ENCODE measurements at regions not wholly inside any gene's neighbourhood (a gene's known extent, or its start where the extent isn't known, plus 50 kb on each side); places are given as distances from the start of the nearest gene placed in this dataset.
"Not testable (repeated sequence)": the region's sequence is repeated elsewhere in the genome, so short reads cannot be mapped to it uniquely, and the experiment has no call there.

GRCh38 chr2:122795763-122796162 lies 1040.3 kb downstream of the TSN start:
- DNase-seq (ENCODE audit: low read depth) = no peak

GRCh38 chr2:122799391-122799790 lies 1043.9 kb downstream of the TSN start:
- DNase-seq (ENCODE audit: low read depth) = no peak

DNA sequence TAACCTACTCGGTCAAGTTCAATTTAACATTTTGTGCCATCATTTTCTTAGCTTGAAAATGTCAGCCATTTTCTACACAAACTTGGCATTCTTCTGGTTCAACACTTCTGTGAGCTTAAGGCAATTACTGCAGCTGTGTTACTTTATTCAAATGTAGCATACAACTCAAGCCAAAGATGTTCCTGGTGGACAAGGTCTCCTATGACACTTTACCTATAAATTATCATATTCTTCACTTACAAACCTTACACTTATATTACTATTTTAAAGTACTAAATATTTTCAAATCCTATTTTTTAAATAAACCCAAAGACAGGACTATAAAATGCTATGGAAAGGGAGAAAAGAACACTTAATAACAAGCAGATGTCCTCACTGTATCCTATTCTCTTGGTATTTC lies 1045.3 kb downstream of the TSN start:
- no peak for DNase-seq (ENCODE audit: low read depth)

DNA sequence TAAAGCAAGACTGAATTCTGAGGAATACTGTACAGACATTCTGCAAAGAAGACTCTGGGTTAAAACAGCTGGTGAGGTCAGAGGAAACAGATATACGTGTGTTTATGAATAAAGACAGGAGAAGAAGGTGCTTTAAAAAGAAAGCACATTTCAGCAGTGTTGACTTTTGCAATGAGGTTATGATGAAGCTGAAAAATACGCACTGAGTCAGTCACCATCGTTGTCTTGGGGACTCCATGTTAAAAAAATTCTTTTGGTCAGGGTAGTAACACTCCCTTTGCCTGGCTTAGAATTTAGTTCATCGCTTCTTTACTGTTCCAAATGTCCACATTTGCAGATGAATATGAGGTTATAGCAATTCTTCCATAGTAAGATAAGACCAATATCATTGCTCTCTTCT lies 1049.0 kb downstream of the TSN start:
- no peak for DNase-seq (ENCODE audit: low read depth)

DNA sequence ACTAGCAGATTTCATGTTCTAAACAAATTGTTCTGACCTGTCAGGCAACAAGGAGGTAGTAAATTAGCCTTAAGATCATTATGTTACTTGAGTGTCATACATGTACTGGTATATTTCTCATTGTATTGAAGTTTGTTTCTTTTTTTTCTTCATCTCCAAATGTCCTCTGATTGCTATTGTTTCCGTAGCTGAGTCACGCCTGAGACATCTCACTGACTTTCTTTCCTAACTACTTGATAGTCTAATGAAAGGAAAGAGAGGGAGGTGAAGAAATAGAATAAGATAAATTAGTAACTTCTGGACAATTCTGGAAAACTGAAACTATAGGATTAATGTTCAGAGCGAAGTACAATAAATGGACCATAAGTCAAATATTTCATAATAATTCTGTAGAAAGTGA lies 1049.9 kb downstream of the TSN start:
- DNase-seq (ENCODE audit: low read depth) = no peak

DNA sequence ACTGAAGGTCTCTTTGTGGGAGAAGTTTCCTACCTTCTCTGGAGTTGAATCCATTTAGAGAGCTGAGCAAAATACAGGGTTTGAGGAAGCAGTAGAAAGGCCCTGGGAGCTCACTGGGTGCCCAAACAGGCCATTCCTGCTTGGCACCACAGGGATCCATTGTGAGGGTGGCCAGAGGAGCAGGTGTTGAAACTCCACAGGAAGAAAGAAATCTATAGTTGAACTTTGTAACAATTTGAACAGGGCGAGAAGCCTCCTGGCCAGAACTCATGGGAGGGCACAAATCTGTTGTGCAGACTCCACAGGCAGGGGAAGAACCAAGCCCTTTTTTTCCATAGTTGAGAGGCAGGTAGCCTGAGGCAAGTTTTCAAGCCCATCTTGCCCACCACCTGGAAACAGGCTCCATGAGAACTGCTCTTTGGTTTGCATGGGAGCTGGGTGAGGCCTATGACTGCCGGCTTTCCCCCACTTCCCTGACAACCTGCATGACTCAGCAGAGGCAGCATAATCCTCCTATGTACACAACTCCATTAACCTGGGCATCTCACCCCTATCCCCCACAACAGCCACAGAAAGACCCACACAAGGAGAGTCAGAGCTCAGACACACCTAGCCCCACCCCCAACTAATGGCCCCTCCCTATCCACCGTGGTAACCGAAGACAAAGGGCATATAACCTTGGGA lies 1053.0 kb downstream of the TSN start:
- DNase-seq (ENCODE audit: low read depth) = no peak

- not testable (repeated sequence) for DNase-seq (ENCODE audit: low read depth)
These were observed 1056.8 kb downstream of the TSN start for GRCh38 chr2:122812214-122812613.

- no peak for DNase-seq (ENCODE audit: low read depth)
These were observed 1059.7 kb downstream of the TSN start for GRCh38 chr2:122815120-122815519.

- no peak for DNase-seq (ENCODE audit: low read depth)
These were observed 1061.4 kb downstream of the TSN start for GRCh38 chr2:122816803-122817202.

DNA sequence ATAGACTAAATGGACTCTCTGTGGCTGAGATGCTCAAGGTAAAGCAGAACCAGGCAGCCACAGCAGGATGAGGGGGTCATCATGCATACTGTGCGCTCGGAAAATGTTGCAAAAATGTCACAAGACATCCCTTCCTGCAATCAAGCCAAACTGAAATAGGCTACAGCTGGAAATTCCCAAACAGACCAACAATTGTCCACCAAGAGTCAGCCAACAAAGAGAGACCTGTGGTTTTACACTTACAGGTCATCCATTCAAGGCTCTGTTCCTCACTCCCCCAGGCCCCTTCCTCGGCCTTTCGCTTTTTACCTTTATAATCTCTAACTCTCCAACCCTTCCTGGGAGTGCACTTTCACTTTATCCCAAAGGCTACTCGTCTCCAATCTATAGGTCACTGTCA lies 1066.9 kb downstream of the TSN start:
- no peak for DNase-seq (ENCODE audit: low read depth)

- no peak for DNase-seq (ENCODE audit: low read depth)
These were observed 1074.7 kb downstream of the TSN start for GRCh38 chr2:122830157-122830556.

GRCh38 chr2:122831649-122832048 lies 1076.2 kb downstream of the TSN start:
- no peak for DNase-seq (ENCODE audit: low read depth)

DNA sequence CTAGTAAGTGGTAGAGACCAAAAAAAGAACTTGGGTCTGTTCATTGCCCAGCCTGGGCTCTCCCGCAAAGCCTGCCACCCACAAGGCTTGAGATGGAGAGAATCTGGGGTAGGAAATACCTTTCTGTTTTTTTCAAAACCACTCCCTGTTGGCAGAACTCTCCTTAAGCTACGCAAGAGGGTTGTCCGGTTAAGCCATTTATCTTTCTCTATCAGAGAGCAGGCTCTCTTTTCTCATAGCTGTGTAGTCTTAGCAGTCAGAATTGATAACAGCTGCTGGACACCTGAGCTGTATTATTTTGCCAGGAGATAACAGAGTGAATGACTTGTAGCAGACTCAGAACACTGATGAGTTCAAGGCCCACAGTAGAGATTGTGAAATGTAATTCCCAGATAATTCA lies 1088.1 kb downstream of the TSN start:
- DNase-seq (ENCODE audit: low read depth) = no peak

DNA sequence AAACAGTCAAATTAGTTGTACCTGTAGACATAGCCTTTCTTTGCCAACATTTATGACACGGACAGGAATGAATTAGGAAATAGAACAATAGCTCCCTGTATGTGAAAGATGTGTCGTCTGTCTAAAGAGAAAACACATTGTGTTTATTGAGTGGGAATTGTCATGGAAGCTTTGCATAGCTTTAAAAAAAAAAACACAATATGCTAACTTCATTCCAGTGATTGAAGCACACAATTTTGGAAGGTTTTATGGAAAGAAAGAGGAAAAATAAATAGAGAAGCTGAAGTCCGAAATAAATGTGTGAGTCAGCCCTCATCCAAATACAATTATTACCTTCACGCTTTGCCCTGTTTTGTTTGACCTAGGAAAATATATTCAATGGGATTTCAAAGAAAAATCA lies 1095.7 kb downstream of the TSN start:
- no peak for DNase-seq (ENCODE audit: low read depth)

DNA sequence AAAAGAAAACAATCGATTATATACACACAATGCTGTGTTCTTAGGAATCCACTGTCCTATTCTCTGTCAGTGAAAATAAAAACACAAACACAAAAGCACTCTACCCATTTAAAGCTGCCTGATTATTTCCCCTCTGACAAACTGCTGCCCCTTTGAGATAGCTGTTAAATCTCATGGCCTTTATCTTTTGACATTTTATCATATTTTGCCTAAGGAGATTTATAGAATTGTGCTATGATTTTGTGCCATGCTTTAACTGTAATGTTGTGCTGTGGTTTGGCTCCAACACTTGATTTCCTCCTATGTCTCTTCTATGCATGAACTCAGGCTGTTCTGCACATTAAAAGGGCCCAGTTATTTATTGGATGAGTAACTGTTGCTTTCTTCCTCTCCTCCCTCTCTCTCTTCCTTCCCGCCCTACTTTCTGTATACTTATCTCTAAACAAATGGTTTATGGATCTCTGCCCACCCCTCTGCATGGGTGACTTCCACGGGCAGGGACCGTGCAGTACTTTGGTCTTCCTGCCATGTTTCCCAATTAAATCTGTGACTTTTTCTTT lies 1096.6 kb downstream of the TSN start:
- no peak for DNase-seq (ENCODE audit: low read depth)

GRCh38 chr2:122856696-122857095 lies 1101.2 kb downstream of the TSN start:
- DNase-seq (ENCODE audit: low read depth) = no peak

GRCh38 chr2:122858075-122858702 lies 1102.7 kb downstream of the TSN start:
- no peak for DNase-seq (ENCODE audit: low read depth)

- no peak for DNase-seq (ENCODE audit: low read depth)
These were observed 1103.4 kb downstream of the TSN start for GRCh38 chr2:122858813-122859212.

DNA sequence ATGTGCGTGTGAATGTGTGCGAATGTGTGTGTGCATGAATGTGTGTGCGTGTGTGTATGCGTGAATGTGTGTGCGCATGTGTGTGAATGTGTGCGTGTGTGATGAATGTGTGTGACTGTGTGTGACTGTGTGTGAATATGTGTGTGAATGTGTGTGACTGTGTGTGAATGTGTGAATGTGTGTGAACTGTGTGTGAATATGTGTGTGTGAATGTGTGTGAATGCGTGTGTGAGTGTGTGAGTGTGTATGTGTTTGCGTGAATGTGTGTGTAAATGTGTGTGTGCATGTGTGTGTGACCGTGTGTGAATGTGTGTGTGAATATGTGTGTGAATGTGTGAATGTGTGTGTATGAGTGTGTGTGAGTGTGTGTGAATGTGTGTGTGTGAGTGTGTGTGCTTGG lies 1103.8 kb downstream of the TSN start:
- no peak for DNase-seq (ENCODE audit: low read depth)

- no peak for DNase-seq (ENCODE audit: low read depth)
These were observed 1108.1 kb downstream of the TSN start for GRCh38 chr2:122863532-122863931.

- no peak for DNase-seq (ENCODE audit: low read depth)
These were observed 1109.3 kb downstream of the TSN start for GRCh38 chr2:122864728-122865127.

DNA sequence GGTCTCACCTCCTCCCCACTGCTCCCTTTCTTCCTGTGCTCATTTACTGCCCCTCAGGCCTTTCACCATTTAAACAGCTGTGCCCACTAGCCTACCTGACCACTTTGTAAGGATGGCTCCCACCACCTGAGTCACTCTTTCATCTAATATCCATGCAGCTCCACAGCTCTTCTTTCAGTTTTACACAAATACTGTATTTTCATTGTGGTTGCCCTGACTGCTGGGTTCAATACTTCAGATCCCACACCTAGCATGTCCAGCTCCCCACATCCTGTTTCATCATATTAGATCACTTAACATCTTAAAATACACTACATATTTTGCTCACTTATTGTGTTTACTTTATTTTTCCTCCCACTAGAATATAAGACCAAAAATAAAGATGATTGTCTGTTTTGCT lies 1110.6 kb downstream of the TSN start:
- no peak for DNase-seq (ENCODE audit: low read depth)

DNA sequence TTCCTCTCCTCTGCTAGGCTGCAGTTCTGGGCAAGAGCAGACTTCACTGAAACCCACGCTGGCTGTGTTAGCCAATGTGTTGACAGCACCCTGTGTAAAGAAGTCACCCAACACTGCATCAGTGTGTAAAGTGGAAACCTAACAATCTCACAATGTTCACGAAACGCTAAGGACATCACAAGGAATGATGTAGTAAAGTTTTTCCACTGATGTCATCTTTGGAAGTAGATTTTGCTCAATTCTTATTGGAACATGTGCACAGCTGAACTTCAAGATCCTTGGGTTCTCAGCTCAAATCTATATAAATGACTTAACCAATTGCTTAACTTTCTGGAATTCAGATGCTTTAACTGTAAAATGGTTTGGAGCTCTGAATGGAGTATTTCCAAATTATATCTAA lies 1112.5 kb downstream of the TSN start:
- no peak for DNase-seq (ENCODE audit: low read depth)
